ENCODE measurements at regions not wholly inside any gene's neighbourhood (a gene's known extent, or its start where the extent isn't known, plus 50 kb on each side); places are given as distances from the start of the nearest gene placed in this dataset.

GRCh38 chr2:226211439-226211838 is 588.2 kb downstream of the IRS1 start:
- TF ChIP-seq CTCF (tag by site-specific recombination; IDR thresholded peaks at IDR 0.05) (no peak), PRDM1 (tag by site-specific recombination; IDR thresholded peaks at IDR 0.05) (no peak), SP2 (tag by site-specific recombination; IDR thresholded peaks at IDR 0.05) (no peak), ZNF157 (tag by site-specific recombination; IDR thresholded peaks at IDR 0.05) (no peak), ZNF514 (tag by site-specific recombination; IDR thresholded peaks at IDR 0.05) (no peak), ZNF121 (tag by site-specific recombination; IDR thresholded peaks at IDR 0.05) (no peak), ZNF311 (tag by site-specific recombination; IDR thresholded peaks at IDR 0.05; ENCODE audit: borderline replicate concordance) (no peak), ZFP37 (tag by site-specific recombination; IDR thresholded peaks at IDR 0.05) (no peak), ZBTB7A (tag by site-specific recombination; IDR thresholded peaks at IDR 0.05; ENCODE audit: low read depth) (no peak), BCL11A (tag by site-specific recombination; IDR thresholded peaks at IDR 0.05; ENCODE audit: low read depth) (no peak), YY1 (tag by site-specific recombination; IDR thresholded peaks at IDR 0.05) (no peak), ZBTB11 (tag by site-specific recombination; conservative IDR thresholded peaks at IDR 0.05; ENCODE audit: low read depth) (no peak)
